ENCODE measurements at regions not wholly inside any gene's neighbourhood (a gene's known extent, or its start where the extent isn't known, plus 50 kb on each side); places are given as distances from the start of the nearest gene placed in this dataset.

- H2AFZ ChIP-seq (ENCODE audit: control insufficient read depth, low read length), result no peak overlapping the region
- dilution Hi-C loops (cut with MboI; ENCODE audit: extremely low pct_ligation_motif_present, low sequenced_read_pairs), result no loop called here
- H4K20me1 ChIP-seq (ENCODE audit: control insufficient read depth, extremely low read depth, insufficient read depth, low read length), result no peaks in the 10 kb centered on the region
- H3K9me3 ChIP-seq (ENCODE audit: control insufficient read depth, low read depth, low read length), result no peaks in the 10 kb centered on the region
- H3K4me1 ChIP-seq (ENCODE audit: control insufficient read depth, extremely low read depth, insufficient read depth, low read length), result no peaks in the 10 kb centered on the region
- TF ChIP-seq CTCF (optimal IDR thresholded peaks at IDR 0.05 in 1 of 3, IDR thresholded peaks at IDR 0.05 in 1 of 3, conservative IDR thresholded peaks at IDR 0.05 in 1 of 3; ENCODE audit: extremely low read depth in 1 of 3, insufficient read depth in 2 of 3, low read length in 3 of 3) (no peak), EZH2 (IDR thresholded peaks at IDR 0.05; ENCODE audit: low read length) (no peak)
- no peak overlapping the region for H3K9ac ChIP-seq (ENCODE audit: control insufficient read depth, extremely low read depth, insufficient read depth, low read length)
- no peak for FAIRE-seq
- H3K27me3 ChIP-seq (ENCODE audit: control insufficient read depth, extremely low read depth, insufficient read depth, low read length), result no peaks in the 10 kb centered on the region
- H3K4me3 ChIP-seq (ENCODE audit: control insufficient read depth in 2 of 3, extremely low read depth in 1 of 3, insufficient read depth in 2 of 3, low read depth in 1 of 3, low read length in 3 of 3), result no peak overlapping the region
- no peaks in the 10 kb centered on the region for H3K9me1 ChIP-seq (ENCODE audit: control insufficient read depth, extremely low read depth, insufficient read depth, low read length)
- H3K79me2 ChIP-seq (ENCODE audit: control insufficient read depth, insufficient read depth, low read length), result no peaks in the 10 kb centered on the region
- no peaks in the 10 kb centered on the region for H3K36me3 ChIP-seq (ENCODE audit: control insufficient read depth in 2 of 2, extremely low read depth in 1 of 2, insufficient read depth in 2 of 2, low read length in 2 of 2)
- H3K27ac ChIP-seq (ENCODE audit: control insufficient read depth, insufficient read depth, low read length), result no peak overlapping the region
- H3K4me2 ChIP-seq (ENCODE audit: control insufficient read depth, extremely low read depth, insufficient read depth, low read depth, low read length), result no peak overlapping the region
- DNase-seq (ENCODE audit: low read depth, low spot score), result no peak
These were observed 233.5 kb downstream of the MATN1 start for GRCh38 chr1:30489737-30490389.

- Histone ChIP-seq H2AFZ (ENCODE audit: control insufficient read depth, low read length) (no peak overlapping the region), H3K9me3 (ENCODE audit: control insufficient read depth, low read depth, low read length) (no peaks in the 10 kb centered on the region), H4K20me1 (ENCODE audit: control insufficient read depth, extremely low read depth, insufficient read depth, low read length) (no peaks in the 10 kb centered on the region), H3K27me3 (ENCODE audit: control insufficient read depth, extremely low read depth, insufficient read depth, low read length) (no peaks in the 10 kb centered on the region), H3K27ac (ENCODE audit: control insufficient read depth, insufficient read depth, low read length) (no peak overlapping the region), H3K4me3 (ENCODE audit: control insufficient read depth in 2 of 3, extremely low read depth in 1 of 3, insufficient read depth in 2 of 3, low read depth in 1 of 3, low read length in 3 of 3) (no peak overlapping the region), H3K9ac (ENCODE audit: control insufficient read depth, extremely low read depth, insufficient read depth, low read length) (no peak overlapping the region), H3K36me3 (ENCODE audit: control insufficient read depth in 2 of 2, extremely low read depth in 1 of 2, insufficient read depth in 2 of 2, low read length in 2 of 2) (no peaks in the 10 kb centered on the region), H3K9me1 (ENCODE audit: control insufficient read depth, extremely low read depth, insufficient read depth, low read length) (no peaks in the 10 kb centered on the region), H3K4me1 (ENCODE audit: control insufficient read depth, extremely low read depth, insufficient read depth, low read length) (no peaks in the 10 kb centered on the region), H3K79me2 (ENCODE audit: control insufficient read depth, insufficient read depth, low read length) (no peaks in the 10 kb centered on the region), H3K4me2 (ENCODE audit: control insufficient read depth, extremely low read depth, insufficient read depth, low read depth, low read length) (no peak overlapping the region)
- FAIRE-seq, result no peak
- TF ChIP-seq CTCF (optimal IDR thresholded peaks at IDR 0.05 in 1 of 3, IDR thresholded peaks at IDR 0.05 in 1 of 3, conservative IDR thresholded peaks at IDR 0.05 in 1 of 3; ENCODE audit: extremely low read depth in 1 of 3, insufficient read depth in 2 of 3, low read length in 3 of 3) (no peak), EZH2 (IDR thresholded peaks at IDR 0.05; ENCODE audit: low read length) (no peak)
- DNase-seq (ENCODE audit: low read depth, low spot score), result no peak
- dilution Hi-C loops (cut with MboI; ENCODE audit: extremely low pct_ligation_motif_present, low sequenced_read_pairs), result no loop called here
These were observed 235.0 kb downstream of the MATN1 start for GRCh38 chr1:30488324-30488913.

Data from keratinocyte (primary cell).